Stimulated activated CD8-positive, alpha-beta memory T cell treated with anti-CD3 and anti-CD28 coated beads, Interleukin-4, amount 100 ng/mL, for 48 hours (primary cell): ENCODE measurements at regions not wholly inside any gene's neighbourhood (a gene's known extent, or its start where the extent isn't known, plus 50 kb on each side); places are given as distances from the start of the nearest gene placed in this dataset.

Experiments used
- DNase-seq: peaks from one replicate; pipeline ENCODE4 v3.0.0-alpha.2; 2020

GRCh38 chr6:54719131-54719530 lies 127.4 kb upstream of the FAM83B start:
- DNase-seq, result no peak

- DNase-seq, result no peak
These were observed 126.9 kb upstream of the FAM83B start for GRCh38 chr6:54719633-54720032.

GRCh38 chr6:54722328-54722727 lies 124.2 kb upstream of the FAM83B start:
- DNase-seq, result no peak

GRCh38 chr6:54729716-54730115 lies 116.9 kb upstream of the FAM83B start:
- DNase-seq, result no peak

GRCh38 chr6:54730767-54731630 lies 115.6 kb upstream of the FAM83B start:
- no peak for DNase-seq

GRCh38 chr6:54737247-54737646 lies 109.3 kb upstream of the FAM83B start:
- peak; percentile 28 for DNase-seq

GRCh38 chr6:54747955-54748354 lies 98.6 kb upstream of the FAM83B start:
- no peak for DNase-seq

GRCh38 chr6:54754406-54754805 lies 92.2 kb upstream of the FAM83B start:
- no peak for DNase-seq

- no peak for DNase-seq
These were observed 88.2 kb upstream of the FAM83B start for GRCh38 chr6:54758340-54758739.

GRCh38 chr6:54768494-54768893 lies 78.1 kb upstream of the FAM83B start:
- DNase-seq, result no peak

GRCh38 chr6:54770328-54770727 lies 76.2 kb upstream of the FAM83B start:
- no peak for DNase-seq

- DNase-seq, result no peak
These were observed 74.6 kb upstream of the FAM83B start for GRCh38 chr6:54771968-54772367.

GRCh38 chr6:54772610-54773009 lies 74.0 kb upstream of the FAM83B start:
- DNase-seq, result no peak

- no peak for DNase-seq
These were observed 71.0 kb upstream of the FAM83B start for GRCh38 chr6:54775576-54775975.

- DNase-seq, result no peak
These were observed 69.7 kb upstream of the FAM83B start for GRCh38 chr6:54776891-54777290.

- DNase-seq, result no peak
These were observed 67.8 kb upstream of the FAM83B start for GRCh38 chr6:54778731-54779130.

GRCh38 chr6:54784011-54784410 lies 62.6 kb upstream of the FAM83B start:
- no peak for DNase-seq

- no peak for DNase-seq
These were observed 60.4 kb upstream of the FAM83B start for GRCh38 chr6:54786154-54786553.

- DNase-seq, result no peak
These were observed 58.7 kb upstream of the FAM83B start for GRCh38 chr6:54787825-54788224.
